ENCODE measurements at regions not wholly inside any gene's neighbourhood (a gene's known extent, or its start where the extent isn't known, plus 50 kb on each side); places are given as distances from the start of the nearest gene placed in this dataset.

DNA sequence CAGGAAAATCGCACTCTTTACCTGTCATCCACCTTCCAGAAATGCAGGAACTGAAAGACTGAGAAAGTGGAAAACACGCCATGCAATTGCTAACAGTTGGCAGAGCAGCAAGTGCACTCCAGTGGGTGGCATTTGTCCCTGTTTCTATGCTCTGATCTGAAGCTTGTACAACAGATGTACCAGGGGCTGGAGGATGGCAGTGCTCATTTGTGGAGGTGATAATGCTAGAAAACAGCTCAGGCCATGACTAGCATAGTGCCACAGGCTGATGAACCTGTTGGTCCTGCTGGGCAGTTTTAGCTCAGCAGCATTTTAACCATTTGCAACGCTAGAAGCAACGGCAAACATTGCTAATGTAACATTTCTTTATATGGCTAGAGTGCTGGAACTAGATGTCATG lies 199.9 kb upstream of the NRP1 start:
- TF ChIP-seq, protein P1, sequence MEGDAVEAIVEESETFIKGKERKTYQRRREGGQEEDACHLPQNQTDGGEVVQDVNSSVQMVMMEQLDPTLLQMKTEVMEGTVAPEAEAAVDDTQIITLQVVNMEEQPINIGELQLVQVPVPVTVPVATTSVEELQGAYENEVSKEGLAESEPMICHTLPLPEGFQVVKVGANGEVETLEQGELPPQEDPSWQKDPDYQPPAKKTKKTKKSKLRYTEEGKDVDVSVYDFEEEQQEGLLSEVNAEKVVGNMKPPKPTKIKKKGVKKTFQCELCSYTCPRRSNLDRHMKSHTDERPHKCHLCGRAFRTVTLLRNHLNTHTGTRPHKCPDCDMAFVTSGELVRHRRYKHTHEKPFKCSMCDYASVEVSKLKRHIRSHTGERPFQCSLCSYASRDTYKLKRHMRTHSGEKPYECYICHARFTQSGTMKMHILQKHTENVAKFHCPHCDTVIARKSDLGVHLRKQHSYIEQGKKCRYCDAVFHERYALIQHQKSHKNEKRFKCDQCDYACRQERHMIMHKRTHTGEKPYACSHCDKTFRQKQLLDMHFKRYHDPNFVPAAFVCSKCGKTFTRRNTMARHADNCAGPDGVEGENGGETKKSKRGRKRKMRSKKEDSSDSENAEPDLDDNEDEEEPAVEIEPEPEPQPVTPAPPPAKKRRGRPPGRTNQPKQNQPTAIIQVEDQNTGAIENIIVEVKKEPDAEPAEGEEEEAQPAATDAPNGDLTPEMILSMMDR (IDR thresholded peaks at IDR 0.05), result no peak
- no peak for TF ChIP-seq POLR2A (IDR thresholded peaks at IDR 0.05)

All from right lobe of liver (tissue), 4 donors.